ENCODE measurements at regions not wholly inside any gene's neighbourhood (a gene's known extent, or its start where the extent isn't known, plus 50 kb on each side); places are given as distances from the start of the nearest gene placed in this dataset.

DNA sequence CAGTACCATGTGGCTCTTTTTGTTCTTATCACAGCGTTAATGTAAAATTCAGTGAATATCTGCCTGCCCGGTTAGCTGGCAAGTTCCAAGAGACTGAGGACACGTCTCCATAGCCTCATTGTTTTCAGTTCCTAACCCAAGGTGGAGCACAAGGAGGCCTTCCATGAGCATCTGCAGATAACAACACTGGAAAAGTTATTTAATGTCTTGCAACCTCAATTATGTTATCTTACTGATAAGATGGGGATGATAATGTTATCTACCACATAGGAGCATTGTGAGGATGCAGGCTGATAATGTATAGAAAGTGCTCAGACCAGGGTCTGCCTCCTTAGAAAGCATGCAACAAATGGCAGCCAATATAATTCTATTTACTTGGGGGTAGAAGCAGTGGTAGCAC is 109.6 kb upstream of the DNAH14 start:
- TF ChIP-seq, protein P1, sequence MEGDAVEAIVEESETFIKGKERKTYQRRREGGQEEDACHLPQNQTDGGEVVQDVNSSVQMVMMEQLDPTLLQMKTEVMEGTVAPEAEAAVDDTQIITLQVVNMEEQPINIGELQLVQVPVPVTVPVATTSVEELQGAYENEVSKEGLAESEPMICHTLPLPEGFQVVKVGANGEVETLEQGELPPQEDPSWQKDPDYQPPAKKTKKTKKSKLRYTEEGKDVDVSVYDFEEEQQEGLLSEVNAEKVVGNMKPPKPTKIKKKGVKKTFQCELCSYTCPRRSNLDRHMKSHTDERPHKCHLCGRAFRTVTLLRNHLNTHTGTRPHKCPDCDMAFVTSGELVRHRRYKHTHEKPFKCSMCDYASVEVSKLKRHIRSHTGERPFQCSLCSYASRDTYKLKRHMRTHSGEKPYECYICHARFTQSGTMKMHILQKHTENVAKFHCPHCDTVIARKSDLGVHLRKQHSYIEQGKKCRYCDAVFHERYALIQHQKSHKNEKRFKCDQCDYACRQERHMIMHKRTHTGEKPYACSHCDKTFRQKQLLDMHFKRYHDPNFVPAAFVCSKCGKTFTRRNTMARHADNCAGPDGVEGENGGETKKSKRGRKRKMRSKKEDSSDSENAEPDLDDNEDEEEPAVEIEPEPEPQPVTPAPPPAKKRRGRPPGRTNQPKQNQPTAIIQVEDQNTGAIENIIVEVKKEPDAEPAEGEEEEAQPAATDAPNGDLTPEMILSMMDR (IDR thresholded peaks at IDR 0.05): no peak
- no peak for TF ChIP-seq POLR2A (IDR thresholded peaks at IDR 0.05)

Measured in uterus (tissue), 2 donors.